ENCODE measurements at regions not wholly inside any gene's neighbourhood (a gene's known extent, or its start where the extent isn't known, plus 50 kb on each side); places are given as distances from the start of the nearest gene placed in this dataset.

DNA sequence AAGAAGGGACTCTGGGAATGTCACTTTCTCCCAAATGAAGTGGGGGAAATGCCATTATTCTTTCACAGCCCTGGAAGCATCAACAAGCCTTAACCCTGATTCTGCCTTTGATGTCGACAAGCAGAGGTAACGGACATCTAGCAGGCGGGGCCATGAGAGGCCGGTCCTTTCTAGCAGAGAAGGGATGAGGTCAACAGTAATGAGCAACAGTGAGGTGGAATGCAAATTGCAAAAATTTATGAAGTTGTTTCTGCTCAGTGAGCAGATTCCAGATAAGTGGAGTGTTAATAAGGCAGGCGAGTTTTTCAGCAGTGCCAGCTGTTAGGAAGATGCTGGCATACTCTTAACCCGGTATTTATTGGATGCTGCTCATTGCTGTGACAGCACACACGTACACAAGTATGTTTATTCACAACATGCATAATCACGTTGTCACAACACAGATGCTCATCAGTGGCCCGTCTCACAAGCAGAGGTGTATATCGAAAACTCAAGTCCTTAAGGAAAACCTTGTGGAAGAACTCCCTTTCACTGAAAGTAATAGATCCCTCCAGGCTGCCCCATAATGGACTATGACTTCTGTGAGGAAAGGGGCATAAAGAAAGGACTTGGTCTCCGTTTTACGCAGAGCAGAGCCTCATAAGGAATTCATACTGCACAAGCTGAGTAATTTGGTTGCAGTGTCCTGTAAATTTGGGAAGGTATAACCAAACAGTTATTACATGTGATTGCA lies 329.0 kb downstream of the IGSF11 start (continued):
- TF ChIP-seq CHCHD3 (CRISPR knock-in tag; IDR thresholded peaks at IDR 0.05) (no peak), GATAD2A (IDR thresholded peaks at IDR 0.05) (no peak), PTRF (tag; IDR thresholded peaks at IDR 0.05) (no peak), GATAD2B (IDR thresholded peaks at IDR 0.05; ENCODE audit: borderline replicate concordance) (no peak), ZNF174 (CRISPR knock-in tag; IDR thresholded peaks at IDR 0.05) (no peak), RB1 (IDR thresholded peaks at IDR 0.05; ENCODE audit: low read depth) (no peak)
- TF ChIP-seq, protein P1, sequence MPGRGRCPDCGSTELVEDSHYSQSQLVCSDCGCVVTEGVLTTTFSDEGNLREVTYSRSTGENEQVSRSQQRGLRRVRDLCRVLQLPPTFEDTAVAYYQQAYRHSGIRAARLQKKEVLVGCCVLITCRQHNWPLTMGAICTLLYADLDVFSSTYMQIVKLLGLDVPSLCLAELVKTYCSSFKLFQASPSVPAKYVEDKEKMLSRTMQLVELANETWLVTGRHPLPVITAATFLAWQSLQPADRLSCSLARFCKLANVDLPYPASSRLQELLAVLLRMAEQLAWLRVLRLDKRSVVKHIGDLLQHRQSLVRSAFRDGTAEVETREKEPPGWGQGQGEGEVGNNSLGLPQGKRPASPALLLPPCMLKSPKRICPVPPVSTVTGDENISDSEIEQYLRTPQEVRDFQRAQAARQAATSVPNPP (IDR thresholded peaks at IDR 0.05; ENCODE audit: borderline replicate concordance, insufficient read depth, insufficient read length), result no peak

DNA sequence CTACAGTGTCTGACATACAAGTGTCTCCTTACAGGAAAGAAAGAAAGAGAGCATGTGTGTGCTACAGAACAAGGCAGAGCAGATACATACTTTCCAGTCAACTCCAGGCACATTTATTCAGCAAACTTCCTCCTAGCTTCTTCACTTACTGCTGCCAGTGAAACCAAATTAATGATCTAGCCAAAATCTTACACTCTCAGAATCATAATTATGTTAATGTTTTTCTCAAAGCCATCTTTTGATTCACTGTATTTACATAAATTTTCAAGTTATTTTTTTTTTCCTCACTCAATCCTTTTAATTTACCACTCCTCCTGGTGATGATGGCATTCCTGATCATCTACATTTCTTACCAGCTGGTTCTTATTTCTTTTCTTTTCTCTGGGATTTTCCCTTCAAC lies 326.7 kb downstream of the IGSF11 start:
- intact Hi-C loops (cut with micrococcal nuclease), result no loop called here
- H3K4me1 ChIP-seq (replicated peaks in 1 of 2; ENCODE audit: control insufficient read depth in 2 of 2, insufficient read depth in 2 of 2, low read length in 2 of 2), result no peaks in the 10 kb centered on the region
- H3K9ac ChIP-seq (ENCODE audit: insufficient read depth in 1 of 2, low read depth in 2 of 2, low read length in 2 of 2), result no peak overlapping the region
- H2AFZ ChIP-seq (ENCODE audit: low read depth, low read length), result no peak overlapping the region
- no peak overlapping the region for H3K4me3 ChIP-seq
- H4K20me1 ChIP-seq (replicated peaks; ENCODE audit: control insufficient read depth, insufficient read depth, low read length), result no peaks in the 10 kb centered on the region
- POLR2A ChIA-PET, result no interaction called here
- no TSS peak for BruUV-seq (replicated peaks)
- FAIRE-seq, result no peak
- H3K79me2 ChIP-seq (ENCODE audit: control insufficient read depth, insufficient read depth, low read length), result no peaks in the 10 kb centered on the region
- H3K27me3 ChIP-seq (ENCODE audit: control insufficient read depth in 2 of 2, insufficient read depth in 2 of 2, low read length in 2 of 2), result no peaks in the 10 kb centered on the region
- TF ChIP-seq ZBED1 (IDR thresholded peaks at IDR 0.05) (no peak), ZNF717 (CRISPR knock-in tag; IDR thresholded peaks at IDR 0.05) (no peak), GABPB2 (CRISPR knock-in tag; conservative IDR thresholded peaks at IDR 0.05) (no peak), MAFK (IDR thresholded peaks at IDR 0.05; ENCODE audit: low read length) (no peak), SOX6 (IDR thresholded peaks at IDR 0.05) (no peak), MTF1 (CRISPR knock-in tag; IDR thresholded peaks at IDR 0.05; ENCODE audit: borderline replicate concordance) (no peak), SAFB (IDR thresholded peaks at IDR 0.05; ENCODE audit: borderline replicate concordance, low read depth, low read length) (no peak), TCFL5 (CRISPR knock-in tag; conservative IDR thresholded peaks at IDR 0.05) (no peak), GATAD2A (IDR thresholded peaks at IDR 0.05) (no peak)
- TF ChIP-seq, protein P2, sequence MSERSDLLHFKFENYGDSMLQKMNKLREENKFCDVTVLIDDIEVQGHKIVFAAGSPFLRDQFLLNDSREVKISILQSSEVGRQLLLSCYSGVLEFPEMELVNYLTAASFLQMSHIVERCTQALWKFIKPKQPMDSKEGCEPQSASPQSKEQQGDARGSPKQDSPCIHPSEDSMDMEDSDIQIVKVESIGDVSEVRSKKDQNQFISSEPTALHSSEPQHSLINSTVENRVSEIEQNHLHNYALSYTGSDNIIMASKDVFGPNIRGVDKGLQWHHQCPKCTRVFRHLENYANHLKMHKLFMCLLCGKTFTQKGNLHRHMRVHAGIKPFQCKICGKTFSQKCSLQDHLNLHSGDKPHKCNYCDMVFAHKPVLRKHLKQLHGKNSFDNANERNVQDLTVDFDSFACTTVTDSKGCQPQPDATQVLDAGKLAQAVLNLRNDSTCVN (CRISPR knock-in tag; IDR thresholded peaks at IDR 0.05), result no peak
- no peaks in the 10 kb centered on the region for H3K9me3 ChIP-seq (replicated peaks; ENCODE audit: control insufficient read depth, insufficient read depth, low read depth, low read length)
- no peak overlapping the region for H3K27ac ChIP-seq (ENCODE audit: extremely low read depth, low read depth, low read length)
- CTCF ChIA-PET (ENCODE audit: low intra/inter-chr PET ratio), result no interaction called here
- DNase-seq (ENCODE audit: extremely low read depth in 1 of 4, low spot score in 3 of 4), result no peak
- no peak for ATAC-seq
- no peaks in the 10 kb centered on the region for H3K9me1 ChIP-seq (ENCODE audit: control insufficient read depth, insufficient read depth, low read length)
- H3K4me2 ChIP-seq (ENCODE audit: insufficient read depth, low read length), result no peak overlapping the region
- H3K36me3 ChIP-seq (ENCODE audit: control insufficient read depth, insufficient read depth, low read length), result no peaks in the 10 kb centered on the region
- in situ Hi-C loops (cut with MboI), result no loop called here

Measured in K562 (cell line).